ENCODE measurements at regions not wholly inside any gene's neighbourhood (a gene's known extent, or its start where the extent isn't known, plus 50 kb on each side); places are given as distances from the start of the nearest gene placed in this dataset.
"Not testable (repeated sequence)": the region's sequence is repeated elsewhere in the genome, so short reads cannot be mapped to it uniquely, and the experiment has no call there.

DNA sequence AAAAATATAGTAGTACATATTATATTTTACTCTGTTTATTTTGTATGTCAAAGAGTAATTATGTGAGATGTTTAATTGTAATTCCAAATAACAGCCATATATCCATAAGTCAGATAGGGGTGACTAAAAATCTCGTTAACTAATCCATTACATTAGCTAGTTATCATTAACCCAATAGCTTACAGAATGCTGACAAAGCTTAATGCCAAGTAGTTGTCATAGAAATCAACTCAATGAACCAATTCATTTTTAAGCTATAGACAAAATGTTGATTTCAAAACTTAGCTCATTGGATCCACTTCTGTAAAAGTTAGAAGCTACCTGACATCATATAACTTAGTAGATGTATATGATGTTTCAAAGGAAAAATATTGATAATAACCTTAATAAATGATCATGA lies 206.7 kb upstream of the SLITRK1 start:
- Histone ChIP-seq H3K4me2 (ENCODE audit: low read length) (no peak overlapping the region), H3K4me3 (ENCODE audit: low read depth, low read length, poor library complexity, severe bottlenecking) (no peak overlapping the region), H3K9me3 (ENCODE audit: low read length) (no peaks in the 10 kb centered on the region), H3K36me3 (ENCODE audit: insufficient read depth, low read length) (no peaks in the 10 kb centered on the region), H4K20me1 (ENCODE audit: insufficient read depth, low read length) (no peaks in the 10 kb centered on the region), H3K79me2 (ENCODE audit: insufficient read depth, low read depth, low read length) (no peaks in the 10 kb centered on the region), H2AFZ (ENCODE audit: low read length) (no peak overlapping the region), H3K27ac (ENCODE audit: low read depth, low read length, poor library complexity, severe bottlenecking) (no peak overlapping the region), H3K4me1 (ENCODE audit: insufficient read depth, low read length, poor library complexity, severe bottlenecking) (no peaks in the 10 kb centered on the region), H3K9me2 (ENCODE audit: insufficient read depth, low read length) (no peaks in the 10 kb centered on the region)
- TF ChIP-seq EZH2phosphoT487 (IDR thresholded peaks at IDR 0.05; ENCODE audit: borderline replicate concordance, low read depth, low read length) (no peak), CTCF (conservative IDR thresholded peaks at IDR 0.05; ENCODE audit: low read length) (no peak)
- intact Hi-C loops (cut with micrococcal nuclease; ENCODE audit: unreplicated experiment): no loop called here
- ChIA-PET POLR2A (no interaction called here), CTCF (ENCODE audit: unreplicated experiment) (interaction anchor here (1.0 kb wide), 1 partner anchor 8 kb away, joined by 3 read pairs; no protein-coding TSS in a partner anchor)
- no TSS peak for BruUV-seq (replicated peaks)
- no peak for DNase-seq (ENCODE audit: low spot score)

DNA sequence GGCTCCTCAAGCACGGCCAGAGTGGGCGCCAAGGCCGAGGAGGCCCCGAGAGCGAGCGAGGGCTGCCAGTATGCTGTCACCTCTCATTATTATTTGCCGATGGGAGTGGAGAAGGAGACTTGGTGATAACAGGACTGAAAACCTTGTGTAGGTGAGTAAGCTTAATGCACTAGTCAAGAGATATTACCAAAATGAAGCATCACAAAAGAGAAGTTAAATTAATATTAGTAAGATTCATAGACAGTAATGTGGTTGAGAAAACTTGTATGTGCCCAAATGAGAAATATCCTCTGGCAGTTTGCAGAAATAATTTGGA lies 204.5 kb upstream of the SLITRK1 start:
- no TSS peak for BruUV-seq (replicated peaks)
- Histone ChIP-seq H3K4me2 (ENCODE audit: low read length) (no peak overlapping the region), H3K4me3 (ENCODE audit: low read depth, low read length, poor library complexity, severe bottlenecking) (no peak overlapping the region), H3K9me2 (ENCODE audit: insufficient read depth, low read length) (no peaks in the 10 kb centered on the region), H3K4me1 (ENCODE audit: insufficient read depth, low read length, poor library complexity, severe bottlenecking) (no peaks in the 10 kb centered on the region), H4K20me1 (ENCODE audit: insufficient read depth, low read length) (no peaks in the 10 kb centered on the region), H3K79me2 (ENCODE audit: insufficient read depth, low read depth, low read length) (no peaks in the 10 kb centered on the region), H2AFZ (ENCODE audit: low read length) (no peak overlapping the region), H3K27ac (ENCODE audit: low read depth, low read length, poor library complexity, severe bottlenecking) (no peak overlapping the region), H3K9me3 (ENCODE audit: low read length) (no peaks in the 10 kb centered on the region), H3K36me3 (ENCODE audit: insufficient read depth, low read length) (no peaks in the 10 kb centered on the region)
- POLR2A ChIA-PET: no interaction called here
- intact Hi-C loops (cut with micrococcal nuclease; ENCODE audit: unreplicated experiment): no loop called here
- no peak for TF ChIP-seq CTCF (conservative IDR thresholded peaks at IDR 0.05; ENCODE audit: low read length)
- no peak for TF ChIP-seq EZH2phosphoT487 (IDR thresholded peaks at IDR 0.05; ENCODE audit: borderline replicate concordance, low read depth, low read length)
- CTCF ChIA-PET (ENCODE audit: unreplicated experiment): no interaction called here
- no peak for DNase-seq (ENCODE audit: low spot score)

DNA sequence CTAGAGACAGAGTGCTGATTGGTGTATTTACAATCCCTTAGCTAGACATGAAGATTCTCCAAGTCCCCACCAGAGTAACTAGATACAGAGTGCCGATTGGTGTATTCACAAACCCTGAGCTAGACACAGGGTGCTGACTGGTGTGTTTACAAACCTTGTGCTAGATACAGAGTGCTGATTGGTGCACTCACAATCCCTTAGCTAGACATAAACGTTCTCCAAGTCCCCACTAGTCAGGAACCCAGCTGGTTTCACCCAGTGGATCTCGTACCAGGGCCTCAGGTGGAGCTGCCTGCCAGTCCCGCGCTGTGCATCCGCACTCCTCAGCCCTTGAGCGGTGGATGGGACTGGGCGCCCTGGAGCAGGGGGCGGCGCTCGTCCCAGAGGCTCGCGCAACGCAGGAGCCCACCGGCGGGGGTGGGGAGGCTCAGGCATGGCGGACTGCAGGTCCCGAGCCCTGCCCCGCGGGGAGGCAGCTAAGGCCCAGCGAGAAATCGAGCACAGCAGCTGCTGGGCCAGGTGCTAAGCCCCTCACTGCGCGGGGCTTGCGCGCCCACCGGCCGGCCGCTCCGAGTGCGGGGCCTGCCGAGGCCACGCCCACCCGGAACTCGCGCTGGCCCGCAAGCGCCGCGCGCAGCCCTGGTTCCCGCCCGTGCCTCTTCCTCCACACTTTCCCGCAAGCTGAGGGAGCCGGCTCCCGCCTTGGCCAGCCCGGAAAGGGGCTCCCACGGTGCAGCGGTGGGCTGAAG lies 204.0 kb upstream of the SLITRK1 start:
- H3K36me3 ChIP-seq (ENCODE audit: insufficient read depth, low read length); H4K20me1 ChIP-seq (ENCODE audit: insufficient read depth, low read length); H3K9me2 ChIP-seq (ENCODE audit: insufficient read depth, low read length); H3K79me2 ChIP-seq (ENCODE audit: insufficient read depth, low read depth, low read length); H3K4me1 ChIP-seq (ENCODE audit: insufficient read depth, low read length, poor library complexity, severe bottlenecking); H2AFZ ChIP-seq (ENCODE audit: low read length); intact Hi-C loops (cut with micrococcal nuclease; ENCODE audit: unreplicated experiment); CTCF ChIA-PET (ENCODE audit: unreplicated experiment); POLR2A ChIA-PET; H3K4me2 ChIP-seq (ENCODE audit: low read length); H3K9me3 ChIP-seq (ENCODE audit: low read length); H3K4me3 ChIP-seq (ENCODE audit: low read depth, low read length, poor library complexity, severe bottlenecking); H3K27ac ChIP-seq (ENCODE audit: low read depth, low read length, poor library complexity, severe bottlenecking); BruUV-seq (replicated peaks); DNase-seq (ENCODE audit: low spot score): not testable (repeated sequence)
